Fibroblast of pulmonary artery (primary cell): ENCODE measurements at regions not wholly inside any gene's neighbourhood (a gene's known extent, or its start where the extent isn't known, plus 50 kb on each side); places are given as distances from the start of the nearest gene placed in this dataset.

Experiments used
- DNase-seq: peaks from one replicate; pipeline ENCODE4 v3.0.0-alpha.2; 2010; ENCODE audit warnings: low read depth
- H3K4me3 ChIP-seq: replicated peaks from 2 replicates; pipeline ENCODE4 v1.5.1; 2011; ENCODE audit warnings: low read depth, mild to moderate bottlenecking, control low read depth, low read length, moderate library complexity
- TF ChIP-seq, protein P1 (sequence below): IDR thresholded peaks from 2 replicates; pipeline ENCODE4 v1.5.1; 2011; ENCODE audit warnings: mild to moderate bottlenecking, control low read depth, low read length, inconsistent platforms; ENCODE audit errors: missing control alignments

DNA sequence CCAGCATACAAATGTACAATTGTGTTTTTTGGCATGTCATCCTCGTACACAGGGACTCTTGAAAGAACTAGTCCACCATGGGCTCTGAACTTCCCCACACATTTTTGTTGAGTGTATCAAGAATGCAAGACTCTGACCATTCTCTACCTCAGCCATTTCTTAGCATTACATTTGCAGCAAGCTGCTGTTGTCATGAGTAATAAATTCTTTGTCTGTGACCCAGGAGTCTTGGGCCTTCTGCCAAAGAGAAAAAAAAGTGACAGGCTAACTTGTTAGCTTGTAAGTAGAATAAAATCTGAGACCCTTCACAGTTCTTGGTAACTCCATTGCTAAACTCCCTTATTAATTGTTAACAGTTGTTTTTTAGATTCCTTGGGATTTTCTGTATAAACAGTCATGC, 542.3 kb upstream of the MBL2 start:
- TF ChIP-seq, protein P1, sequence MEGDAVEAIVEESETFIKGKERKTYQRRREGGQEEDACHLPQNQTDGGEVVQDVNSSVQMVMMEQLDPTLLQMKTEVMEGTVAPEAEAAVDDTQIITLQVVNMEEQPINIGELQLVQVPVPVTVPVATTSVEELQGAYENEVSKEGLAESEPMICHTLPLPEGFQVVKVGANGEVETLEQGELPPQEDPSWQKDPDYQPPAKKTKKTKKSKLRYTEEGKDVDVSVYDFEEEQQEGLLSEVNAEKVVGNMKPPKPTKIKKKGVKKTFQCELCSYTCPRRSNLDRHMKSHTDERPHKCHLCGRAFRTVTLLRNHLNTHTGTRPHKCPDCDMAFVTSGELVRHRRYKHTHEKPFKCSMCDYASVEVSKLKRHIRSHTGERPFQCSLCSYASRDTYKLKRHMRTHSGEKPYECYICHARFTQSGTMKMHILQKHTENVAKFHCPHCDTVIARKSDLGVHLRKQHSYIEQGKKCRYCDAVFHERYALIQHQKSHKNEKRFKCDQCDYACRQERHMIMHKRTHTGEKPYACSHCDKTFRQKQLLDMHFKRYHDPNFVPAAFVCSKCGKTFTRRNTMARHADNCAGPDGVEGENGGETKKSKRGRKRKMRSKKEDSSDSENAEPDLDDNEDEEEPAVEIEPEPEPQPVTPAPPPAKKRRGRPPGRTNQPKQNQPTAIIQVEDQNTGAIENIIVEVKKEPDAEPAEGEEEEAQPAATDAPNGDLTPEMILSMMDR = no peak
- peak; percentile 94 for DNase-seq
- H3K4me3 ChIP-seq = no peak overlapping the region

DNA sequence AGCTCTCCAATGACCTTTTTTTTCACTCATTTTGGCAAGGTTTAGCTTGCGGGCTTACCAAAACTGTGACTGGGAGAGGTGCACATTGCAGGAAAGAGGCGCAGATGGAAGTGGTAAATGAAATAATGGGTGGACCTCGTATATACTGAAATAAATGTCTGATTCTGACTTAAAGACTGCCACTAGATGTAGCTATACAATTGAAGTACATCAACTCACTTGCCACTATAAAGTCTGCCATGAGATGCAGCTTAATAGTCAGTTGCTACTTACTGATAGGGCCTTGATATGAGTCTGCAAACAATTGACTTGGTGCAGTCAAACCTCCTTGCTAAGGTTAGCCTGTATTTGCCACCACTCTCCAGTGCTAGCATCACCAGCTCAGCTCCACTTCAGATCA, 525.9 kb upstream of the MBL2 start:
- H3K4me3 ChIP-seq = no peak overlapping the region
- no peak for DNase-seq
- TF ChIP-seq, protein P1 = no peak

DNA sequence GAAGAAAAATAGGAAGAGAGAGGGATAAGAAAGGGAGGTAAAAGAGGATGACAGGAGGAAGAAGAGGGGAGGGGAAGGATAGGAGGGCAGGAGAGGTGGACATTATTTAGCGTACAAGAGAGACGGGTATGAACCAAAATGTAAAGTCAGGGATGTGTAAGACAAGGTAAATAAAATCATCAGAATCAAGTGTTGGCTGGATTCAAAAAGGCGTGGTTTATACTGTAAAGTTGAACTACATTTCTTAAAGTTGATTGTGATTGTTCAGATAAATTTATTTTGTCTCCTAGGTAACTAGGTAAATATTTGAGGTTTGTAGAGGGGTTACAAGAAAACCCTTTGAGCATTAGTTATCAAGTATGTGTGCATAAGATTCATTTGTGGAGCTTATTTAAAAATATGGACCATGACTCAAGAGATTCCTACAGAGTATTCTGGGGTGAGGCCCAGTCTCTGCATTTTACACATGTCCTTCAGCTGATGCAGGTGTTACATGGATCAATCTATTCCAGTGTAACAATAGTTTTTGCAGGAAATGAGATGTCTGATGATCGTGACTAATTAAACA, 512.1 kb upstream of the MBL2 start:
- no peak for DNase-seq
- TF ChIP-seq, protein P1 = no peak
- no peak overlapping the region for H3K4me3 ChIP-seq

DNA sequence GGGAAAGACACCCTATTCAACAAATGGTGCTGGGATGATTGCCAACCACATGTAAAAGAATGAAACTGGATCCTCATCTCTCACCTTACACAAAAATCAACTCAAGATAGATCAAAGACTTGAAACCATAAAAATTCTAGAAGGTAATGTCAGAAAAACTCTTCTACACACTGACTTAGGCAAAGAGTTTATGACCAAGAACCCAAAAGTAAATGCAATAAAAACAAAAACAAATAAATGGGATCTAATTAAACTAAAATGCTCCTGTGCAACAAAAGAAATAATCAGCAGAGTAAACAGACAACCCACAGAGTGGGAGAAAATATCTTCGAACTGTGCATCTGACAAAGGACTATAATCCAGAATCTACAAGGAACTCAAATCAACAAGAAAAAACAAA, 504.2 kb upstream of the MBL2 start:
- no peak for DNase-seq
- no peak overlapping the region for H3K4me3 ChIP-seq
- TF ChIP-seq, protein P1 = no peak

DNA sequence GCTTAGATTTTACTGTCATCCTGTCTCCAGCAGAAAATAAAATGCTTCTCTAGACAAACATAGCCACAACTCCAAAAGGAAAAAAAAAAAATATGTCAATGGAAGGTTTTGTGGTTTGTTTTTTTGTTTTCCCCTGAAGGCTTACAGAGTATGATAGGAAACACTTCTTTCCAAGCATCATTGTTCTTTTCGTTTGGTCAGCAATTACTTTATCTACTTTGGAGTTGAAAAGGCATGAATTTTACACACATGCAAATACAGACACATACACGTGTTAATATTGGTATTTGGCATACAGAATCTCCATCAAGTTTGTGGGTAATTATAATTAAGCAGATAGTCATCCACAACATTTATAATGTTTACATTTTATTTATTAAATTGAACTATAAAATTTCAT, 496.9 kb upstream of the MBL2 start:
- DNase-seq = no peak
- TF ChIP-seq, protein P1 = no peak
- H3K4me3 ChIP-seq = no peak overlapping the region

DNA sequence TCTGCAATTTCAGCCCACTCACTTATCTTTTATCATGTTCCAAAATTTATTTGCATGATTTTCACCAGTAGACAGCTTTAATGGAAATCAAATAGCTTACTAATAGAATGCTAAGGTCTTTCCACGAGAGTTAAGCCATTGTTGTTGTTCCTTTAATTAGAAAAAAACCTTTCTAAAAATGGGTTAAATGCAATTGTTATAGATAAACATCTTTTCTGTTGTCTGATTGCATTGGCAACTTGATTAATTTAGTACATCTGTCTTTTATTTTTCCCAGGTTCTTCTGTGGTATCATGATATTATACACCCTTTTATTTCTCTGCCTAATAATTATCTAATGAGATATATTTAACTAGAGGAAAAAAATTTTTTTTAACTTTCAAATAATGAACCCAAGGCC, 487.6 kb upstream of the MBL2 start:
- H3K4me3 ChIP-seq = no peak overlapping the region
- no peak for DNase-seq
- TF ChIP-seq, protein P1 = no peak

DNA sequence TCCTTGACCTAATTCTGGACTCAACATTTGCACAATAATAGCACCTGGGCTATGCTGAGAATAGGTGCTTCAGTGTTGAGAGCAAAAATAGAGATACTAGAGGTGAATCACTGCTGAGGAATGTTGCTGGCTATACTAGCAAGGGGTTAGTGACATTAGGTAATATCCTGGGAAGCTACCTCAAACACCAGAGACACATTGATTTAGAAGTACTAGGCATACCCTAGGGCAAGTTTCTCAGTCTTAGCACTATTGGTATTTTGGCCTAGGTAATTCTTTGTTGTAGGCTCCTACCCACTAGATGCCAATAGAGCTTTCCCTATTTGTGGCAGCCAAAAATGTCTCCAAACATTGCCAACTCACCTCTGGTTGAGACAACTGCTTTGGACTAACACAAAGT, 484.0 kb upstream of the MBL2 start:
- TF ChIP-seq, protein P1 = no peak
- no peak overlapping the region for H3K4me3 ChIP-seq
- no peak for DNase-seq
